IMR-90 (cell line): ENCODE measurements at regions not wholly inside any gene's neighbourhood (a gene's known extent, or its start where the extent isn't known, plus 50 kb on each side); places are given as distances from the start of the nearest gene placed in this dataset.

Experiments
- BHLHE40 ChIP-seq: fragments of 150-350 bp; IDR thresholded peaks from 2 replicates; pipeline ENCODE4 v1.6.1; 2016; ENCODE audit warnings: mild to moderate bottlenecking, low read depth, low read length
- MAZ ChIP-seq: IDR thresholded peaks from 2 replicates; pipeline ENCODE4 v1.6.1; 2012; ENCODE audit warnings: low read depth, mild to moderate bottlenecking, low read length, improper control_type of control experiment, moderate library complexity, borderline replicate concordance
- POLR2A ChIP-seq: IDR thresholded peaks from 2 replicates; pipeline ENCODE4 v1.6.1; 2012; ENCODE audit warnings: mild to moderate bottlenecking, low read depth, low read length
- RCOR1 ChIP-seq: IDR thresholded peaks from 2 replicates; pipeline ENCODE4 v1.6.1; 2012; ENCODE audit warnings: mild to moderate bottlenecking, low read length, improper control_type of control experiment; ENCODE audit not compliant: insufficient replicate concordance
- SMC3 ChIP-seq: fragments of 150-350 bp; IDR thresholded peaks from 2 replicates; pipeline ENCODE4 v1.6.1; 2016; ENCODE audit warnings: low read depth, mild to moderate bottlenecking, antibody characterized with exemption, low read length, moderate library complexity
- TF ChIP-seq, protein P1 (sequence below): conservative IDR thresholded peaks from 2 replicates; pipeline ENCODE4 v1.5.1; 2012; ENCODE audit warnings: mild to moderate bottlenecking, low read depth, low read length, improper control_type of control experiment
- TF ChIP-seq, protein P2 (sequence below): fragments of 150-350 bp; IDR thresholded peaks from 2 replicates; pipeline ENCODE4 v1.6.1; 2017; ENCODE audit warnings: mild to moderate bottlenecking, antibody characterized with exemption, low read length, low read depth

DNA sequence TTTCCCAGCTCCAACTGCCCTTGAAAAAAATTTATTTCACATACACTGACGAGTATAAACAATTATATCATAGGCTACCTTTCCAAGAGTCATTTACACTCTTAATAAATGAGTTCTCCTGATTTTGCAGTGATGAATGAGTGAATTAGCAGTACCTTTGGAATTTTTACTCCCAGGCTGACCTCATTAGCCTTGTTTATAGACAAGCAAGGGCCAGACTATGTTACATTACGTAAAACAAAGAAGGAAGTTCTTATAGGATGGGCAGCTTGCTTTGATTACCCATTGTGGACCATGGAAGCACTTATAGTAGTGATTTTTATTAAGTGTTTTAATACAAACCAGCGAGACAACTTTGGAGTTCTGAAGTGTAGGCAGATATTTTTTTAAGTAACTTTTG, 112.9 kb upstream of the C1QTNF7 start:
- TF ChIP-seq, protein P1, sequence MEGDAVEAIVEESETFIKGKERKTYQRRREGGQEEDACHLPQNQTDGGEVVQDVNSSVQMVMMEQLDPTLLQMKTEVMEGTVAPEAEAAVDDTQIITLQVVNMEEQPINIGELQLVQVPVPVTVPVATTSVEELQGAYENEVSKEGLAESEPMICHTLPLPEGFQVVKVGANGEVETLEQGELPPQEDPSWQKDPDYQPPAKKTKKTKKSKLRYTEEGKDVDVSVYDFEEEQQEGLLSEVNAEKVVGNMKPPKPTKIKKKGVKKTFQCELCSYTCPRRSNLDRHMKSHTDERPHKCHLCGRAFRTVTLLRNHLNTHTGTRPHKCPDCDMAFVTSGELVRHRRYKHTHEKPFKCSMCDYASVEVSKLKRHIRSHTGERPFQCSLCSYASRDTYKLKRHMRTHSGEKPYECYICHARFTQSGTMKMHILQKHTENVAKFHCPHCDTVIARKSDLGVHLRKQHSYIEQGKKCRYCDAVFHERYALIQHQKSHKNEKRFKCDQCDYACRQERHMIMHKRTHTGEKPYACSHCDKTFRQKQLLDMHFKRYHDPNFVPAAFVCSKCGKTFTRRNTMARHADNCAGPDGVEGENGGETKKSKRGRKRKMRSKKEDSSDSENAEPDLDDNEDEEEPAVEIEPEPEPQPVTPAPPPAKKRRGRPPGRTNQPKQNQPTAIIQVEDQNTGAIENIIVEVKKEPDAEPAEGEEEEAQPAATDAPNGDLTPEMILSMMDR: no peak
- no peak for TF ChIP-seq BHLHE40
- TF ChIP-seq, protein P2, sequence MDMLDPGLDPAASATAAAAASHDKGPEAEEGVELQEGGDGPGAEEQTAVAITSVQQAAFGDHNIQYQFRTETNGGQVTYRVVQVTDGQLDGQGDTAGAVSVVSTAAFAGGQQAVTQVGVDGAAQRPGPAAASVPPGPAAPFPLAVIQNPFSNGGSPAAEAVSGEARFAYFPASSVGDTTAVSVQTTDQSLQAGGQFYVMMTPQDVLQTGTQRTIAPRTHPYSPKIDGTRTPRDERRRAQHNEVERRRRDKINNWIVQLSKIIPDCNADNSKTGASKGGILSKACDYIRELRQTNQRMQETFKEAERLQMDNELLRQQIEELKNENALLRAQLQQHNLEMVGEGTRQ: no peak
- no peak for TF ChIP-seq POLR2A
- no peak for TF ChIP-seq MAZ
- no peak for TF ChIP-seq SMC3
- TF ChIP-seq RCOR1: no peak
